Ovary (tissue), 7 donors: ENCODE measurements at regions not wholly inside any gene's neighbourhood (a gene's known extent, or its start where the extent isn't known, plus 50 kb on each side); places are given as distances from the start of the nearest gene placed in this dataset.

Source experiments
- DNase-seq, 5 donors: peaks; one replicate each; pipeline ENCODE4 v3.0.0-alpha.2; 2019 to 2020
- H3K27ac ChIP-seq, 2 donors: fragments of 200-600 bp; one replicate each; pipeline versions ENCODE4 v1.5.1 to v1.8.0; 2019 to 2022
- H3K27me3 ChIP-seq: fragments of 200-600 bp; one replicate; pipeline ENCODE4 v1.8.0; 2022
- H3K36me3 ChIP-seq: fragments of 200-600 bp; sonication (generic); one replicate; pipeline ENCODE4 v1.5.1; 2019
- H3K4me1 ChIP-seq: one replicate; pipeline ENCODE4 v1.8.1; 2013; ENCODE audit warnings: mild to moderate bottlenecking, moderate library complexity; ENCODE audit not compliant: insufficient read depth
- H3K4me3 ChIP-seq: fragments of 200-600 bp; sonication (generic); one replicate; pipeline ENCODE4 v1.5.1; 2017
- H3K9me3 ChIP-seq, 2 donors: fragments of 200-600 bp in 1 of 2; sonication (generic) in 1 of 2; one replicate each; pipeline versions ENCODE4 v1.5.1 to v1.8.1; 2013 to 2019; ENCODE audit warnings: mild to moderate bottlenecking in 1 of 2, moderate library complexity in 1 of 2
- EP300 ChIP-seq: sonication (generic); formaldehyde crosslinking; IDR thresholded peaks from one replicate; pipeline ENCODE4 v1.6.1; 2017; ENCODE audit warnings: antibody characterized with exemption
- POLR2A ChIP-seq: fragments of 450-650 bp; IDR thresholded peaks from one replicate; pipeline ENCODE4 v1.6.1; 2017; ENCODE audit warnings: antibody characterized with exemption, mild to moderate bottlenecking, moderate library complexity
- WGBS, 3 donors: extraction: QIAGEN DNeasy Blood & Tissue Kit in 1 of 3; methylation state at CpG; one replicate each; pipeline versions ENCODE4 v1.1.5 to v1.1.7; 2013 to 2017; 5-methylcytosine and 5-hydroxymethylcytosine counted together
- intact Hi-C, 4 donors: fragments of 100-400 bp; cut with DNase I; formaldehyde crosslinking; loops; one replicate each; pipeline versions ENCODE4 v1.11.0 to v1.15.1; 2022 to 2023
- TF ChIP-seq, protein P1 (sequence below), 3 donors: fragments of 450-650 bp in 2 of 3; fragments of 200-600 bp in 1 of 3; IDR thresholded peaks; one replicate each; pipeline versions ENCODE4 v1.5.1 to v1.8.0; 2016 to 2022; ENCODE audit warnings: antibody characterized with exemption in 3 of 3, mild to moderate bottlenecking in 1 of 3
- donor health status: DM: no; HTN: no; CAD: no; lungs with moderate emphysema.
- donor health status: DM: no; HTN: no; CAD: no.
- donor health status: Bipolar disorder and iron deficiency.
- donor health status: DM: no; HTN: no; CAD: no.
- donor health status: DM: yes; HTN: yes; CAD: no.

DNA sequence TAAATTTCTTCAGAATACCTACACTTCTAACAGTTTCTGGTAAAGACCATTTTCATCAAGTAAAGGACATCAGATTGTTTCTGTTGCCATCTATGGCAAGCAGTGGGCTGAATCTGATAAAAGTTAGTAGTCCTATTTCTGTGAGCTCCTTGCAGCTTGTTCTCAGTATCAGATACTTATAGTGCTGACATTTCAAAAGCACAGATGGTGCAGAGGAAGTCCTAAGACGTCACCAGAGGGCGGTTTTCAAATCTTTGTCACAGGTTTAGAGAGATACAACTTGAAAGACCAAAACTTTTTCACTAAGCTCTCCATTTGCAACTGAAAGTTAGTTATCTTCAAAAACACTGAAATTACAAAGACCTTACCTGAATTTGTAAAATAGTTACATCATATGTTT is 719.8 kb downstream of the SLITRK1 start:
- H3K4me1 ChIP-seq = no peaks in the 10 kb centered on the region
- TF ChIP-seq POLR2A = no peak
- TF ChIP-seq, protein P1, sequence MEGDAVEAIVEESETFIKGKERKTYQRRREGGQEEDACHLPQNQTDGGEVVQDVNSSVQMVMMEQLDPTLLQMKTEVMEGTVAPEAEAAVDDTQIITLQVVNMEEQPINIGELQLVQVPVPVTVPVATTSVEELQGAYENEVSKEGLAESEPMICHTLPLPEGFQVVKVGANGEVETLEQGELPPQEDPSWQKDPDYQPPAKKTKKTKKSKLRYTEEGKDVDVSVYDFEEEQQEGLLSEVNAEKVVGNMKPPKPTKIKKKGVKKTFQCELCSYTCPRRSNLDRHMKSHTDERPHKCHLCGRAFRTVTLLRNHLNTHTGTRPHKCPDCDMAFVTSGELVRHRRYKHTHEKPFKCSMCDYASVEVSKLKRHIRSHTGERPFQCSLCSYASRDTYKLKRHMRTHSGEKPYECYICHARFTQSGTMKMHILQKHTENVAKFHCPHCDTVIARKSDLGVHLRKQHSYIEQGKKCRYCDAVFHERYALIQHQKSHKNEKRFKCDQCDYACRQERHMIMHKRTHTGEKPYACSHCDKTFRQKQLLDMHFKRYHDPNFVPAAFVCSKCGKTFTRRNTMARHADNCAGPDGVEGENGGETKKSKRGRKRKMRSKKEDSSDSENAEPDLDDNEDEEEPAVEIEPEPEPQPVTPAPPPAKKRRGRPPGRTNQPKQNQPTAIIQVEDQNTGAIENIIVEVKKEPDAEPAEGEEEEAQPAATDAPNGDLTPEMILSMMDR (IDR thresholded peaks at IDR 0.05) = no peak
- no peak for TF ChIP-seq EP300
- no peaks in the 10 kb centered on the region for H3K36me3 ChIP-seq
- H3K4me3 ChIP-seq = no peak overlapping the region
- H3K27ac ChIP-seq = no peak overlapping the region
- no peaks in the 10 kb centered on the region for H3K9me3 ChIP-seq
- no peak for DNase-seq
- 42 to 59% (median 44%) methylated on average over 2 of the region's 2 CpGs for WGBS, 3 donors
- intact Hi-C loops = no loop called here
- H3K27me3 ChIP-seq = peaks cover 4% of the 10 kb centered on the region

DNA sequence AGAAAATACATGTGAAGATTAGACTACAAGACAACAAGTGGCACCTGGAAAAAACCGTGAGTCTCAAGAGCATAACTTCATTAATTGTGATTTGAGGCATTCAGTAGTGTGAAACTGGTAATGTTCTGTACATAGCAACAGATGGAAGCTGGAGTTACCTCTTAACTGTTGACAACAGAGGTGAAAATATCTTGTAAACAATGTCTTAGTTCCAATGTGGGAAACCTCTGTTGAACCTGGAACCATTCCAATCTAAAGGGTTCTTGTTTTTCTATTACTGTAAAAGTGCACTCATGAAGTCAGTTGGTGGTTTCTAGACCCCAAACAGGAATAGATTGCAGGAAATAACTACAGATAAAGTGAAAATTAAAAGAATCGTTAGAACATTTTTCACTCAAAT is 728.4 kb downstream of the SLITRK1 start:
- TF ChIP-seq POLR2A (no peak), EP300 (no peak)
- TF ChIP-seq, protein P1 (IDR thresholded peaks at IDR 0.05) = no peak
- WGBS, 3 donors = 24 to 60% (median 26%) methylated on average over 2 of the region's 2 CpGs
- intact Hi-C loops = no loop called here
- Histone ChIP-seq H3K27ac (no peak overlapping the region), H3K9me3 (no peaks in the 10 kb centered on the region), H3K4me1 (no peaks in the 10 kb centered on the region), H3K4me3 (no peak overlapping the region), H3K27me3 (no peaks in the 10 kb centered on the region), H3K36me3 (no peaks in the 10 kb centered on the region)
- no peak for DNase-seq

- Histone ChIP-seq H3K36me3 (no peaks in the 10 kb centered on the region), H3K4me3 (no peak overlapping the region), H3K9me3 (no peaks in the 10 kb centered on the region), H3K27ac (no peak overlapping the region), H3K27me3 (no peaks in the 10 kb centered on the region), H3K4me1 (no peaks in the 10 kb centered on the region)
- 92 to 94% (median 94%) methylated on average over 1 of the region's 1 CpG for whole genome bisulfite sequencing, 3 donors
- TF ChIP-seq EP300 (no peak), POLR2A (no peak)
- TF ChIP-seq, protein P1 (IDR thresholded peaks at IDR 0.05) = no peak
- intact Hi-C loops = no loop called here
- no peak for DNase-seq
These were observed 731.0 kb downstream of the SLITRK1 start for GRCh38 chr13:83151308-83151660.

DNA sequence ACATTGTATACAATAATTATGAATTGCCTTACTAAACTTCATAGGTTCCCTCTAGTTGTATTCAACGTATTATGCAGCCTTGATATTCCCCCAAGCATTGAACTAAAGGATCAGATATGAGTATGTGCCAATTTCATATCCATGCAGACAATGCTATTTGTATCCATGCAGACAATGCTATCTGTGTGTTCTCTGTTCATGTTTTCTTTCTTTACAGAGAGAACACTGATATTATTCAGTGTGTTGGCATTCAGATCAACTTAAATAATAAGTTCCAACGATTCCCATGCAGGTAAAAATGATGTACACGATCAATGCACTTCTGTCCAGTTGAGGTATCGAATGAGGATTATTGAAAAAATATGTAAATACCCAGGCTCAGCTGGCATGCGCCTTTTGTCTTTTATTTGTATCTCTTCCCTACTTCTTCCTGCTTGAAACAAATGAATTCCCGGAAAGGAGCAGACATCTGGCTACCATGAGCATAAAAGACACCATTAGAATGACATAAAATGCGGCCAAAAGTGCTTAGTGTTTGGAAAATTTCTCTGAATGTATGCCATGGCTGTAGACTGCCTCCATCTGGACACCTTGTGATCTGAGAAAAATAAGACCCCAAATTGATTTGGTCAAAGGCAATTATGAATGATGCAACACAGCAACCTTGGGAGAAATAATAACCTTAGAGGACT is 731.5 kb downstream of the SLITRK1 start:
- DNase-seq = no peak
- no peak overlapping the region for H3K27ac ChIP-seq
- no peaks in the 10 kb centered on the region for H3K4me1 ChIP-seq
- no peak overlapping the region for H3K4me3 ChIP-seq
- H3K9me3 ChIP-seq = no peaks in the 10 kb centered on the region
- intact Hi-C loops = no loop called here
- TF ChIP-seq, protein P1 (IDR thresholded peaks at IDR 0.05) = no peak
- TF ChIP-seq POLR2A (no peak), EP300 (no peak)
- H3K36me3 ChIP-seq = no peaks in the 10 kb centered on the region
- no peaks in the 10 kb centered on the region for H3K27me3 ChIP-seq
- WGBS, 3 donors = 84 to 90% (median 86%) methylated on average over 7 of the region's 7 CpGs
